HEK293 (cell line): ENCODE measurements at regions not wholly inside any gene's neighbourhood (a gene's known extent, or its start where the extent isn't known, plus 50 kb on each side); places are given as distances from the start of the nearest gene placed in this dataset.

Source experiments
- CTCF ChIP-seq: fragments of 450-650 bp; formaldehyde crosslinking; IDR thresholded peaks from 2 replicates; pipeline ENCODE4 v1.5.1; 2016; ENCODE audit warnings: missing biosample characterization, missing genetic modification characterization
- KLF9 ChIP-seq: fragments of 450-650 bp; formaldehyde crosslinking; IDR thresholded peaks from 2 replicates; pipeline ENCODE4 v1.5.1; 2016; ENCODE audit warnings: missing biosample characterization, missing genetic modification characterization, low read depth
- ZBTB8A ChIP-seq: fragments of 450-650 bp; formaldehyde crosslinking; IDR thresholded peaks from 2 replicates; pipeline ENCODE4 v1.5.1; 2016; ENCODE audit warnings: missing biosample characterization, missing genetic modification characterization
- ZNF23 ChIP-seq: fragments of 450-650 bp; formaldehyde crosslinking; IDR thresholded peaks from 2 replicates; pipeline ENCODE4 v1.5.1; 2016; ENCODE audit warnings: missing biosample characterization, missing genetic modification characterization, borderline replicate concordance
- ZNF266 ChIP-seq: fragments of 450-650 bp; formaldehyde crosslinking; IDR thresholded peaks from 2 replicates; pipeline ENCODE4 v1.5.1; 2016; ENCODE audit warnings: missing biosample characterization, missing genetic modification characterization, low read depth

- TF ChIP-seq ZNF266 (no peak), CTCF (tag by site-specific recombination) (no peak), ZBTB8A (tag by site-specific recombination) (no peak), ZNF23 (tag by site-specific recombination) (no peak), KLF9 (tag by site-specific recombination) (no peak)
These were observed 73.6 kb downstream of the ZNF281 start for GRCh38 chr1:200336101-200336845.
